ENCODE measurements at regions not wholly inside any gene's neighbourhood (a gene's known extent, or its start where the extent isn't known, plus 50 kb on each side); places are given as distances from the start of the nearest gene placed in this dataset.

DNA sequence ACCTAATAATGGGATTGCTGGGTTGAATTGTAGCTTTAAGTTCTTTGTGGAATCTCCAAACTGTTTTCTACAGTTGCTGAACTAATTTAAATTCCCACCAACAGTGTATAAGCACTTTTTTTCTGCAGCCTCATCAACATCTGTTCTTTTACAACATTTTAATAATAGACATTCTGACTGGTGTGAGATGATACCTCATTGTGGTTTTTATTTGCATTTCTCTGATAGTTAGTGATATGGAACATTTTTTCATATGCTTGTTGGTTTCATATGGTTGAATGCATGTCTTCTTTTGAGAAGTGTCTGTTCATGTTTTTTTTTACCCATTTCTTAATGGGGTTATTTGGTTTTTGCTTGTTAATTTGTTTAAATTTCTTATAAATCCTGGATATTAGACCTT is 1718.9 kb downstream of the C4orf33 start:
- TF ChIP-seq, protein P1, sequence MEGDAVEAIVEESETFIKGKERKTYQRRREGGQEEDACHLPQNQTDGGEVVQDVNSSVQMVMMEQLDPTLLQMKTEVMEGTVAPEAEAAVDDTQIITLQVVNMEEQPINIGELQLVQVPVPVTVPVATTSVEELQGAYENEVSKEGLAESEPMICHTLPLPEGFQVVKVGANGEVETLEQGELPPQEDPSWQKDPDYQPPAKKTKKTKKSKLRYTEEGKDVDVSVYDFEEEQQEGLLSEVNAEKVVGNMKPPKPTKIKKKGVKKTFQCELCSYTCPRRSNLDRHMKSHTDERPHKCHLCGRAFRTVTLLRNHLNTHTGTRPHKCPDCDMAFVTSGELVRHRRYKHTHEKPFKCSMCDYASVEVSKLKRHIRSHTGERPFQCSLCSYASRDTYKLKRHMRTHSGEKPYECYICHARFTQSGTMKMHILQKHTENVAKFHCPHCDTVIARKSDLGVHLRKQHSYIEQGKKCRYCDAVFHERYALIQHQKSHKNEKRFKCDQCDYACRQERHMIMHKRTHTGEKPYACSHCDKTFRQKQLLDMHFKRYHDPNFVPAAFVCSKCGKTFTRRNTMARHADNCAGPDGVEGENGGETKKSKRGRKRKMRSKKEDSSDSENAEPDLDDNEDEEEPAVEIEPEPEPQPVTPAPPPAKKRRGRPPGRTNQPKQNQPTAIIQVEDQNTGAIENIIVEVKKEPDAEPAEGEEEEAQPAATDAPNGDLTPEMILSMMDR (IDR thresholded peaks at IDR 0.05): no peak
- TF ChIP-seq POLR2A (IDR thresholded peaks at IDR 0.05): no peak
